GM21528 (cell line): ENCODE measurements at regions not wholly inside any gene's neighbourhood (a gene's known extent, or its start where the extent isn't known, plus 50 kb on each side); places are given as distances from the start of the nearest gene placed in this dataset.

Experiments used
- ATAC-seq: cut with Tn5 transposase; IDR thresholded peaks from one replicate; pipeline ENCODE4 v1.9.1; 2021; ENCODE audit warnings: mild to moderate bottlenecking, moderate library complexity; ENCODE audit not compliant: unreplicated experiment, low FRiP score

- no peak for ATAC-seq
Observed at GRCh38 chr15:91593067-91593466, 260.4 kb upstream of the SLCO3A1 start.

GRCh38 chr15:91593653-91594052 is 259.9 kb upstream of the SLCO3A1 start:
- ATAC-seq: no peak

- no peak for ATAC-seq
Observed at GRCh38 chr15:91599261-91599660, 254.2 kb upstream of the SLCO3A1 start.

GRCh38 chr15:91603384-91604080 is 250.0 kb upstream of the SLCO3A1 start:
- ATAC-seq: no peak

GRCh38 chr15:91604122-91604521 is 249.4 kb upstream of the SLCO3A1 start:
- ATAC-seq: no peak

- no peak for ATAC-seq
Observed at GRCh38 chr15:91605576-91605975, 247.9 kb upstream of the SLCO3A1 start.

GRCh38 chr15:91609231-91609630 is 244.3 kb upstream of the SLCO3A1 start:
- ATAC-seq: no peak

GRCh38 chr15:91609966-91610365 is 243.5 kb upstream of the SLCO3A1 start:
- no peak for ATAC-seq

GRCh38 chr15:91611561-91612323 is 241.8 kb upstream of the SLCO3A1 start:
- ATAC-seq: no peak

- no peak for ATAC-seq
Observed at GRCh38 chr15:91620229-91620628, 233.3 kb upstream of the SLCO3A1 start.

GRCh38 chr15:91622235-91622634 is 231.3 kb upstream of the SLCO3A1 start:
- no peak for ATAC-seq

- no peak for ATAC-seq
Observed at GRCh38 chr15:91622711-91623342, 230.7 kb upstream of the SLCO3A1 start.

- ATAC-seq: no peak
Observed at GRCh38 chr15:91624353-91624968, 229.0 kb upstream of the SLCO3A1 start.

- ATAC-seq: no peak
Observed at GRCh38 chr15:91625506-91625905, 228.0 kb upstream of the SLCO3A1 start.

- no peak for ATAC-seq
Observed at GRCh38 chr15:91627473-91628278, 225.8 kb upstream of the SLCO3A1 start.

- no peak for ATAC-seq
Observed at GRCh38 chr15:91630090-91630489, 223.4 kb upstream of the SLCO3A1 start.

- ATAC-seq: no peak
Observed at GRCh38 chr15:91632176-91632575, 221.3 kb upstream of the SLCO3A1 start.

GRCh38 chr15:91632981-91633380 is 220.5 kb upstream of the SLCO3A1 start:
- no peak for ATAC-seq

GRCh38 chr15:91634179-91634578 is 219.3 kb upstream of the SLCO3A1 start:
- ATAC-seq: no peak

- ATAC-seq: no peak
Observed at GRCh38 chr15:91635080-91635479, 218.4 kb upstream of the SLCO3A1 start.
